H9 (cell line): ENCODE measurements at regions not wholly inside any gene's neighbourhood (a gene's known extent, or its start where the extent isn't known, plus 50 kb on each side); places are given as distances from the start of the nearest gene placed in this dataset.

Experiments used
- DNase-seq: peaks from one replicate; pipeline ENCODE4 v3.0.0-alpha.2; 2017
- H2AFZ ChIP-seq: one replicate; pipeline ENCODE4 v1.6.1; 2013; ENCODE audit warnings: mild to moderate bottlenecking, low read length, control low read depth, moderate library complexity
- H2AK5ac ChIP-seq: 2 replicates; pipeline ENCODE4 v1.6.1; 2013; ENCODE audit warnings: low read length, control low read depth, mixed read lengths; ENCODE audit not compliant: insufficient read length
- H2BK120ac ChIP-seq: one replicate; pipeline ENCODE4 v1.6.1; 2013; ENCODE audit warnings: low read depth, mild to moderate bottlenecking, low read length, control low read depth, inconsistent platforms; ENCODE audit not compliant: poor library complexity, severe bottlenecking
- H2BK12ac ChIP-seq: 2 replicates; pipeline ENCODE4 v1.6.1; 2013; ENCODE audit warnings: low read length, control low read depth, mixed read lengths, low read depth; ENCODE audit not compliant: insufficient read length
- H2BK15ac ChIP-seq: 2 replicates; pipeline ENCODE4 v1.6.1; 2013; ENCODE audit warnings: low read depth, low read length, control low read depth
- H2BK20ac ChIP-seq: one replicate; pipeline ENCODE4 v1.6.1; 2013; ENCODE audit warnings: low read depth, mild to moderate bottlenecking, low read length, control low read depth, inconsistent platforms; ENCODE audit not compliant: poor library complexity, severe bottlenecking
- H2BK5ac ChIP-seq: 2 replicates; pipeline ENCODE4 v1.6.1; 2013; ENCODE audit warnings: low read length, control low read depth, mixed read lengths; ENCODE audit not compliant: insufficient read length
- H3K14ac ChIP-seq: 2 replicates; pipeline ENCODE4 v1.6.1; 2013; ENCODE audit warnings: low read length, control low read depth; ENCODE audit not compliant: insufficient read depth
- H3K18ac ChIP-seq: 2 replicates; pipeline ENCODE4 v1.6.1; 2013; ENCODE audit warnings: low read depth, mild to moderate bottlenecking, mixed read lengths, low read length, control low read depth; ENCODE audit not compliant: insufficient read length
- H3K23ac ChIP-seq: 2 replicates; pipeline ENCODE4 v1.6.1; 2013; ENCODE audit warnings: low read length, control low read depth, mixed read lengths, low read depth; ENCODE audit not compliant: insufficient read length
- H3K23me2 ChIP-seq: 2 replicates; pipeline ENCODE4 v1.6.1; 2013; ENCODE audit warnings: low read depth, mild to moderate bottlenecking, mixed read lengths, low read length, control low read depth; ENCODE audit not compliant: insufficient read length, poor library complexity, severe bottlenecking
- H3K27ac ChIP-seq: 2 replicates; pipeline ENCODE4 v1.5.1; 2013; ENCODE audit warnings: low read length, control low read depth, mixed read lengths, low read depth; ENCODE audit not compliant: insufficient read length
- H3K27me3 ChIP-seq: 2 replicates; pipeline ENCODE4 v1.6.1; 2013; ENCODE audit warnings: low read length, control low read depth, inconsistent platforms; ENCODE audit not compliant: insufficient read depth
- H3K4ac ChIP-seq: 2 replicates; pipeline ENCODE4 v1.6.1; 2013; ENCODE audit warnings: low read depth, mild to moderate bottlenecking, control low read depth, inconsistent platforms, low read length, moderate library complexity
- H3K4me1 ChIP-seq: 2 replicates; pipeline ENCODE4 v1.6.1; 2013; ENCODE audit warnings: low read length, control low read depth, inconsistent platforms; ENCODE audit not compliant: insufficient read depth
- H3K4me2 ChIP-seq: 2 replicates; pipeline ENCODE4 v1.6.1; 2013; ENCODE audit warnings: low read length, control low read depth, mixed read lengths; ENCODE audit not compliant: insufficient read length, insufficient read depth
- H3K56ac ChIP-seq: 2 replicates; pipeline ENCODE4 v1.6.1; 2013; ENCODE audit warnings: low read depth, mild to moderate bottlenecking, mixed read lengths, low read length, control low read depth; ENCODE audit not compliant: insufficient read length
- H3K79me1 ChIP-seq: 2 replicates; pipeline ENCODE4 v1.6.1; 2013; ENCODE audit warnings: low read depth, mild to moderate bottlenecking, moderate library complexity, low read length, control low read depth, inconsistent platforms; ENCODE audit not compliant: insufficient read depth, poor library complexity, severe bottlenecking
- H3K79me2 ChIP-seq: 2 replicates; pipeline ENCODE4 v1.6.1; 2013; ENCODE audit warnings: low read length, control low read depth, inconsistent platforms; ENCODE audit not compliant: insufficient read depth
- H3K9ac ChIP-seq: 2 replicates; pipeline ENCODE4 v1.6.1; 2013; ENCODE audit warnings: low read length, control low read depth, mixed read lengths; ENCODE audit not compliant: insufficient read length; ENCODE audit errors: extremely low read depth
- H3K9me3 ChIP-seq: one replicate; pipeline ENCODE4 v1.6.1; 2013; ENCODE audit warnings: low read depth, low read length, inconsistent platforms; ENCODE audit not compliant: control insufficient read depth
- H3T11ph ChIP-seq: one replicate; pipeline ENCODE4 v1.6.1; 2013; ENCODE audit warnings: mild to moderate bottlenecking, low read length, control low read depth, inconsistent platforms
- H4K20me1 ChIP-seq: one replicate; pipeline ENCODE4 v1.6.1; 2013; ENCODE audit not compliant: control insufficient read depth, insufficient read length, insufficient read depth
- H4K5ac ChIP-seq: 2 replicates; pipeline ENCODE4 v1.6.1; 2013; ENCODE audit warnings: low read depth, mild to moderate bottlenecking, mixed read lengths, low read length, control low read depth; ENCODE audit not compliant: insufficient read length
- H4K8ac ChIP-seq: replicated peaks from 2 replicates; pipeline ENCODE4 v1.6.1; 2013; ENCODE audit warnings: low read length, control low read depth, mixed read lengths, low read depth; ENCODE audit not compliant: insufficient read length
- H4K91ac ChIP-seq: 2 replicates; pipeline ENCODE4 v1.6.1; 2013; ENCODE audit warnings: low read depth, mild to moderate bottlenecking, moderate library complexity, mixed read lengths, low read length, control low read depth; ENCODE audit not compliant: insufficient read length
- H3K27ac Mint-ChIP-seq, 3 experiments: 2 replicates in 2 of 3; 3 replicates in 1 of 3; pipeline ENCODE4 v1.8.0; 2020 to 2021; ENCODE audit warnings: mixed read lengths in 3 of 3, mild to moderate bottlenecking in 1 of 3, moderate library complexity in 1 of 3
- H3K27me3 Mint-ChIP-seq: 2 replicates; pipeline ENCODE4 v1.8.0; 2021; ENCODE audit warnings: low read depth, mild to moderate bottlenecking, moderate library complexity, mixed read lengths
- H3K36me3 Mint-ChIP-seq, 3 experiments: 2 replicates in 2 of 3; 3 replicates in 1 of 3; pipeline ENCODE4 v1.8.0; 2020 to 2021; ENCODE audit warnings: low read depth in 3 of 3, mixed read lengths in 3 of 3; ENCODE audit not compliant: insufficient read depth in 1 of 3
- H3K4me1 Mint-ChIP-seq, 2 experiments: 2 replicates each; pipeline ENCODE4 v1.8.0; 2020; ENCODE audit warnings: mixed read lengths in 2 of 2
- H3K4me3 Mint-ChIP-seq, 2 experiments: 2 replicates in 1 of 2; 3 replicates in 1 of 2; pipeline ENCODE4 v1.8.0; 2020 to 2021; ENCODE audit warnings: mild to moderate bottlenecking in 2 of 2, mixed read lengths in 2 of 2, moderate library complexity in 1 of 2
- H3K9me3 Mint-ChIP-seq, 2 experiments: 2 replicates in 1 of 2; 3 replicates in 1 of 2; pipeline ENCODE4 v1.8.0; 2020; ENCODE audit warnings: mild to moderate bottlenecking in 2 of 2, mixed read lengths in 2 of 2, moderate library complexity in 1 of 2
- CTCF ChIP-seq: fragments of 200-600 bp; sonication (generic); conservative IDR thresholded peaks from 3 replicates; pipeline ENCODE4 v1.8.0; 2021; ENCODE audit warnings: antibody characterized with exemption, mild to moderate bottlenecking
- WGBS: extraction: QIAGEN DNeasy Blood & Tissue Kit; methylation state at CpG from one replicate; pipeline ENCODE4 v1.1.7; 2013; ENCODE audit warnings: missing lambda C conversion rate, low lambda C conversion rate, mixed read lengths; ENCODE audit not compliant: insufficient read length; ENCODE audit errors: extremely low coverage; 5-methylcytosine and 5-hydroxymethylcytosine counted together

- H4K91ac ChIP-seq: no peak overlapping the region
- Mint-ChIP-seq H3K9me3 (peaks cover 19 to 20% of the 10 kb centered on the region in 2 experiments), H3K27ac (no peak overlapping the region), H3K4me3 (no peak overlapping the region; a peak in 1 of 5 replicates), H3K4me1 (peaks cover 16 to 17% of the 10 kb centered on the region in 2 experiments), H3K36me3 (peaks cover 6 to 19% (median 7%) of the 10 kb centered on the region in 3 experiments; a peak in 6 of 7 replicates), H3K27me3 (peaks cover 13% of the 10 kb centered on the region)
- H4K5ac ChIP-seq: no peak overlapping the region
- H4K20me1 ChIP-seq: no peaks in the 10 kb centered on the region
- no peak overlapping the region for H3K4ac ChIP-seq
- no peak overlapping the region for H3K14ac ChIP-seq
- H2BK20ac ChIP-seq: no peak overlapping the region
- H3K18ac ChIP-seq: no peak overlapping the region
- no peaks in the 10 kb centered on the region for H3K79me2 ChIP-seq
- no peak overlapping the region for H3K56ac ChIP-seq
- H3K79me1 ChIP-seq: no peaks in the 10 kb centered on the region
- H2BK15ac ChIP-seq: no peak overlapping the region
- DNase-seq: no peak
- H3K23me2 ChIP-seq: no peaks in the 10 kb centered on the region
- no peaks in the 10 kb centered on the region for H3K27me3 ChIP-seq
- no peak overlapping the region for H2BK12ac ChIP-seq
- no peak overlapping the region for H4K8ac ChIP-seq
- WGBS: no CpG with 5 or more reads among the region's 9 CpGs
- H3K4me2 ChIP-seq: no peak overlapping the region
- H2BK120ac ChIP-seq: no peak overlapping the region
- H3K23ac ChIP-seq: no peak overlapping the region
- no peak overlapping the region for H3K27ac ChIP-seq
- H2AK5ac ChIP-seq: no peak overlapping the region
- H3T11ph ChIP-seq: no peak overlapping the region
- H2BK5ac ChIP-seq: no peak overlapping the region
- no peak overlapping the region for H2AFZ ChIP-seq
- no peaks in the 10 kb centered on the region for H3K4me1 ChIP-seq
- H3K9ac ChIP-seq: no peak overlapping the region
- TF ChIP-seq CTCF: no peak
- H3K9me3 ChIP-seq: no peaks in the 10 kb centered on the region
These were observed 302.4 kb upstream of the TNRC6C start for GRCh38 chr17:77656054-77656453.
